ENCODE measurements at regions not wholly inside any gene's neighbourhood (a gene's known extent, or its start where the extent isn't known, plus 50 kb on each side); places are given as distances from the start of the nearest gene placed in this dataset.

GRCh38 chr7:25308906-25309705 is 80.8 kb upstream of the NPVF start:
- Mint-ChIP-seq H3K36me3 (no peaks in the 10 kb centered on the region), H3K4me1 (no peaks in the 10 kb centered on the region), H3K27me3 (peaks cover 7% of the 10 kb centered on the region), H3K9me3 (no peaks in the 10 kb centered on the region), H3K27ac (no peak overlapping the region), H3K4me3 (no peak overlapping the region)
- no peak for DNase-seq

- no peaks in the 10 kb centered on the region for H3K36me3 Mint-ChIP-seq
- H3K9me3 Mint-ChIP-seq, result no peaks in the 10 kb centered on the region
- H3K4me3 Mint-ChIP-seq, result no peak overlapping the region
- H3K27me3 Mint-ChIP-seq, result peaks cover 4% of the 10 kb centered on the region
- no peaks in the 10 kb centered on the region for H3K4me1 Mint-ChIP-seq
- DNase-seq, result no peak
- H3K27ac Mint-ChIP-seq, result no peak overlapping the region
These were observed 82.6 kb upstream of the NPVF start for GRCh38 chr7:25310896-25311295.

GRCh38 chr7:25311346-25311745 is 83.1 kb upstream of the NPVF start:
- no peaks in the 10 kb centered on the region for H3K36me3 Mint-ChIP-seq
- no peaks in the 10 kb centered on the region for H3K9me3 Mint-ChIP-seq
- peaks cover under 1% of the 10 kb centered on the region for H3K27me3 Mint-ChIP-seq
- no peak for DNase-seq
- no peak overlapping the region for H3K4me3 Mint-ChIP-seq
- no peaks in the 10 kb centered on the region for H3K4me1 Mint-ChIP-seq
- no peak overlapping the region for H3K27ac Mint-ChIP-seq

GRCh38 chr7:25312968-25313367 is 84.7 kb upstream of the NPVF start:
- no peaks in the 10 kb centered on the region for H3K36me3 Mint-ChIP-seq
- H3K4me1 Mint-ChIP-seq, result no peaks in the 10 kb centered on the region
- DNase-seq, result no peak
- no peak overlapping the region for H3K27ac Mint-ChIP-seq
- no peaks in the 10 kb centered on the region for H3K9me3 Mint-ChIP-seq
- no peak overlapping the region for H3K4me3 Mint-ChIP-seq
- H3K27me3 Mint-ChIP-seq, result peaks cover 3% of the 10 kb centered on the region

- no peak overlapping the region for H3K27ac Mint-ChIP-seq
- no peaks in the 10 kb centered on the region for H3K9me3 Mint-ChIP-seq
- H3K4me3 Mint-ChIP-seq, result no peak overlapping the region
- H3K4me1 Mint-ChIP-seq, result no peaks in the 10 kb centered on the region
- H3K27me3 Mint-ChIP-seq, result peaks cover 3% of the 10 kb centered on the region
- no peaks in the 10 kb centered on the region for H3K36me3 Mint-ChIP-seq
- DNase-seq, result no peak
These were observed 85.2 kb upstream of the NPVF start for GRCh38 chr7:25313526-25313925.

GRCh38 chr7:25314094-25314730 is 85.9 kb upstream of the NPVF start:
- Mint-ChIP-seq H3K36me3 (no peaks in the 10 kb centered on the region), H3K27ac (no peak overlapping the region), H3K4me1 (no peaks in the 10 kb centered on the region), H3K4me3 (no peak overlapping the region), H3K27me3 (peaks cover 3% of the 10 kb centered on the region), H3K9me3 (no peaks in the 10 kb centered on the region)
- no peak for DNase-seq

GRCh38 chr7:25314731-25315267 is 86.5 kb upstream of the NPVF start:
- Mint-ChIP-seq H3K27me3 (peaks cover 3% of the 10 kb centered on the region), H3K36me3 (no peaks in the 10 kb centered on the region), H3K4me3 (no peak overlapping the region), H3K27ac (no peak overlapping the region), H3K4me1 (no peaks in the 10 kb centered on the region), H3K9me3 (no peaks in the 10 kb centered on the region)
- no peak for DNase-seq

GRCh38 chr7:25316366-25316765 is 88.1 kb upstream of the NPVF start:
- no peak overlapping the region for H3K4me3 Mint-ChIP-seq
- H3K36me3 Mint-ChIP-seq, result no peaks in the 10 kb centered on the region
- DNase-seq, result no peak
- no peaks in the 10 kb centered on the region for H3K4me1 Mint-ChIP-seq
- no peak overlapping the region for H3K27ac Mint-ChIP-seq
- peaks cover 3% of the 10 kb centered on the region for H3K27me3 Mint-ChIP-seq
- no peaks in the 10 kb centered on the region for H3K9me3 Mint-ChIP-seq

- Mint-ChIP-seq H3K4me3 (no peak overlapping the region), H3K4me1 (no peaks in the 10 kb centered on the region), H3K36me3 (no peaks in the 10 kb centered on the region), H3K27me3 (peaks cover 7% of the 10 kb centered on the region), H3K9me3 (no peaks in the 10 kb centered on the region), H3K27ac (no peak overlapping the region)
- DNase-seq, result no peak
These were observed 89.8 kb upstream of the NPVF start for GRCh38 chr7:25318047-25318446.

- DNase-seq, result no peak
- H3K36me3 Mint-ChIP-seq, result no peaks in the 10 kb centered on the region
- peaks cover 11% of the 10 kb centered on the region for H3K27me3 Mint-ChIP-seq
- no peaks in the 10 kb centered on the region for H3K4me1 Mint-ChIP-seq
- H3K27ac Mint-ChIP-seq, result no peak overlapping the region
- no peaks in the 10 kb centered on the region for H3K9me3 Mint-ChIP-seq
- H3K4me3 Mint-ChIP-seq, result no peak overlapping the region
These were observed 91.4 kb upstream of the NPVF start for GRCh38 chr7:25319707-25320106.

- H3K9me3 Mint-ChIP-seq, result no peaks in the 10 kb centered on the region
- H3K27me3 Mint-ChIP-seq, result peaks cover 11% of the 10 kb centered on the region
- H3K4me1 Mint-ChIP-seq, result no peaks in the 10 kb centered on the region
These were observed 92.5 kb upstream of the NPVF start for GRCh38 chr7:25320791-25321190.

GRCh38 chr7:25321424-25321823 is 93.1 kb upstream of the NPVF start:
- no peak for DNase-seq
- H3K4me1 Mint-ChIP-seq, result no peaks in the 10 kb centered on the region

More at GRCh38 chr7:25320791-25321190, 92.5 kb upstream of the NPVF start:
- no peak for DNase-seq
- Mint-ChIP-seq H3K27ac (no peak overlapping the region), H3K4me3 (no peak overlapping the region), H3K36me3 (no peaks in the 10 kb centered on the region)

GRCh38 chr7:25322473-25322872 is 94.2 kb upstream of the NPVF start:
- Mint-ChIP-seq H3K9me3 (no peaks in the 10 kb centered on the region), H3K27ac (no peak overlapping the region), H3K4me1 (no peaks in the 10 kb centered on the region), H3K36me3 (no peaks in the 10 kb centered on the region), H3K27me3 (peaks cover 8% of the 10 kb centered on the region), H3K4me3 (no peak overlapping the region)
- no peak for DNase-seq

More at GRCh38 chr7:25321424-25321823, 93.1 kb upstream of the NPVF start:
- no peaks in the 10 kb centered on the region for H3K36me3 Mint-ChIP-seq
- H3K9me3 Mint-ChIP-seq, result no peaks in the 10 kb centered on the region
- peaks cover 11% of the 10 kb centered on the region for H3K27me3 Mint-ChIP-seq
- no peak overlapping the region for H3K4me3 Mint-ChIP-seq
- no peak overlapping the region for H3K27ac Mint-ChIP-seq

GRCh38 chr7:25325186-25325757 is 97.0 kb upstream of the NPVF start:
- H3K4me1 Mint-ChIP-seq, result no peaks in the 10 kb centered on the region
- H3K27me3 Mint-ChIP-seq, result peaks cover 8% of the 10 kb centered on the region
- no peaks in the 10 kb centered on the region for H3K9me3 Mint-ChIP-seq
- H3K27ac Mint-ChIP-seq, result no peak overlapping the region
- H3K4me3 Mint-ChIP-seq, result no peak overlapping the region
- no peaks in the 10 kb centered on the region for H3K36me3 Mint-ChIP-seq
- DNase-seq, result no peak

- no peak overlapping the region for H3K4me3 Mint-ChIP-seq
- no peaks in the 10 kb centered on the region for H3K9me3 Mint-ChIP-seq
- H3K27me3 Mint-ChIP-seq, result peaks cover 7% of the 10 kb centered on the region
- H3K4me1 Mint-ChIP-seq, result no peaks in the 10 kb centered on the region
- DNase-seq, result no peak
- H3K27ac Mint-ChIP-seq, result no peak overlapping the region
- H3K36me3 Mint-ChIP-seq, result no peaks in the 10 kb centered on the region
These were observed 98.3 kb upstream of the NPVF start for GRCh38 chr7:25326501-25327156.
